GM21529 (cell line): ENCODE measurements at regions not wholly inside any gene's neighbourhood (a gene's known extent, or its start where the extent isn't known, plus 50 kb on each side); places are given as distances from the start of the nearest gene placed in this dataset.

Source experiments
- ATAC-seq: cut with Tn5 transposase; IDR thresholded peaks from one replicate; pipeline ENCODE4 v1.9.1; 2021; ENCODE audit not compliant: unreplicated experiment

DNA sequence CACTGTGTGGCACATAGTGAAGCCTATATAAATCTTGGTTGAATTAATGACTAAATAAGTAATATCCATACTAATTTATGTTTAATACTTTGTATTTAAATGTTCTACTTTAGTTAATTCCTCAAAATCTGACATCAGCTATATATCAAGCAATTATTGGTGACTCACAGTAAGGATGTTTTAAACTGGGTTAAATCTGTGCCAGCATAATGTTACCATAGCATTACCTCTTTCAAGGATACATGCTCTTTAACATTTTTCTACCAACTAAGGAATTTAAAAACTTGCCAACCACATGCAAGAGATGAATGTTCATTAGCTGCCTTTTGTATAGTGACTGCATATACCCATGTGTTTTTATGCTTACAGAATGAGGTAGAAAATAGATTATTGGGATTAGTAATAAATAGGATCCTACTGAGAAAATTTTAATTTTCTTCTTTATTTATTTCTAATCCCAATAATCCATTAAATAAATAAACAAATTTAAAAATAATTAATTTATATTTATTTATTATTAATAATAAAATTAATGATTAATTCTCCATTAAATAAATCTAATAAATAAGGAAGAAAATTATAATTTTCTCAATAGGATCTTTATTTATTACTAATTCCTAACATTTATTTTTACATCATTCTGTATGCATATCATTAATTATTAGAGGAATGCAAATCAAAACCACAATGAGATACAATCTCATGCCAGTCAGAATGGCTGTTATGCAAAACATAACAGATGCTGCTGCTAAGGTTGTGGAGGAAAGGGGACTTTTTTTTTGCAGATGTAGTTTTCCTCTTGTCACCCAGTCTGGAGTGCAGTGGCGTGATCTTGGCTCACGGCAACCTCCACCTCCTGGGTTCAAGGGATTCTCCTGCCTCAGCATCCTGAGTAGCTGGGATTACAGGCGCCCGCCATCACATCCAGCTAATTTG is 410.7 kb upstream of the DSEL start:
- no peak for ATAC-seq

DNA sequence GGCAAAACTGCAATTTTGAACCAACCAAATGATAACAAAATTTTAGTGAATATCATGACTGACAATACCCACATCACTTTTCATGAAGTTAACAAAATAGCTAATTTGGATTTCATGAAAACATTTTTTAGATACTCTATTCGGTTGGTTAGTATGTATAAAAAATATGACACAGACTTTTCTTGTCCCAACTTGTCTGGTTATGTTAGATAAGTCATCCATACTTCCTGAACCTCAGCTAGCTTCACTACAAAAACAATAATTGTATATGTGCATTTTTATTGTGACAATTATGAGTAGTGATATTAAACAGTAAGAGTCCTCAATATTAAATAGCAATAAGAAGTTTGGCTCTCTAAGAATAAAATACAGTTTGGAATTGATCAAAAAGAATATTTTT is 408.1 kb upstream of the DSEL start:
- ATAC-seq = no peak

DNA sequence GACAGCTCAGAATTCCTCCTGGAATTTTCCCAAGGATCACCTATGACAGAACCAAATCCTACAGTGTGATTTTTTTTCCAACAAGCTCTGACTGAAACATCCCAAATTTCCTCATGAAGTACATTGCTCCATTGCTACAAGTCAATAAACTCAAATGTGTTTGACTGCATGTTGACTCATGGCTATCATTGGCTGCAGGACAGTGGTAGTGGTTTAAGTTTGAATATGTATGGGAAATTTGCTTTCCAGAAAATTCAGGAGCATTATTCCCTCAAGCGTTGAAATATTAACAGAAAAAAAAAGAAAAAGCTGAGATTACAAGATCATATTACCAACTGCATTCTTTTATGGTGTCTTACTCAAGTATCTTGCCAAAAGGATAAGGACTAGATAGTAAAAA is 402.8 kb upstream of the DSEL start:
- no peak for ATAC-seq

DNA sequence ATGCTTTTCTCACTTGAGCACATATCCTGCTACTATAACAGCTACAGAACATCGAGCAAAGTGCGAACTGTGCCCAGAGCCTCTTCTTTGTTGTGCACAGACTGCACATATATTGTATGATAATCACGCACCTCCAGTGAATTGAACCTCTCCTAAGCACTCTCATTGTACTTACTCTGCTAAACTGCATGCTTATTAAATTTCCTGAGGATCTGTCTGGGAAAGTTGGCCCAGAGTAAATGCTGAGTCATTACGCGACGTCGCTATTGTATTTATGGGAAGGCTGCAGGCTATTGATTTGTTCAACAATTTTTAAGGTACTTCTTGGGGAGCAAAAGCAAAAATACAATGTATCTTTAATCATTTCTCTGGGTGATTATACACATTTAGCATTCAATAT is 399.6 kb upstream of the DSEL start:
- ATAC-seq = no peak

DNA sequence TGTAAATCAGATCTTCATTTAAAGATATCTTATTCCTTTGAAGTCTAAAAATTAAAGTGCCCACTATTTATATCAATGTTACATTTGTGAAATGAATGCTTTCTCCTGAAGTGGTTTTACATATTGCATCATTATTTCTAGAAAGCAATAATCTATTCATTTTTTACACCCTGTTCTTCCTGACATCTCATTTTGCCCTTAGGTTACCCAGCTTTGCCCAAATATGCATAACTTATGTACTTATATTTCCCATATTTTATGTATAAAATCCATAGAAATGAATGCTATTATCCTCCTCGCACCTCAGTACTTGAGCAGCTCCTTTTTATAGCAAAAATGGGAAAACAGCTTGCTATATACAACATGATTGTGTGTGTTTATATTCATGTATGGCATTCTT is 396.5 kb upstream of the DSEL start:
- no peak for ATAC-seq

DNA sequence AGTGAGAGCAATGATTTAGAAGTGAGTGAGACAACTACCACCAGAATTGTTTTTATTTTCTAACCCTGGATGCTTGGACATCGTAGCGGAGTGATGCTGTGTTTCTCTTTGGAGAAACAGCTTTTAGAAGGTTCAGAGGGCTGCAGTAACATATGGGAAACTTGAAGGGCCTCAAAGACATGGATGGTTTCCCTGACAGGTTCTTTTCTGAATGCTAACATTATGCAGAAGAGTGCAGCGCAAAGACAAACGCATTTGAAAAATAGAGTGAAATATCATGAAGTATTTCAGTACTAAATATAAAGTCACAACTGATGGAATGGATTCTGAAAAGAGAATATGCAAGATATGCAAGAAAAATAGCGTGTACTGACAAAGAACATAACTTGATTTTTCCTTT is 385.1 kb upstream of the DSEL start:
- ATAC-seq = no peak

DNA sequence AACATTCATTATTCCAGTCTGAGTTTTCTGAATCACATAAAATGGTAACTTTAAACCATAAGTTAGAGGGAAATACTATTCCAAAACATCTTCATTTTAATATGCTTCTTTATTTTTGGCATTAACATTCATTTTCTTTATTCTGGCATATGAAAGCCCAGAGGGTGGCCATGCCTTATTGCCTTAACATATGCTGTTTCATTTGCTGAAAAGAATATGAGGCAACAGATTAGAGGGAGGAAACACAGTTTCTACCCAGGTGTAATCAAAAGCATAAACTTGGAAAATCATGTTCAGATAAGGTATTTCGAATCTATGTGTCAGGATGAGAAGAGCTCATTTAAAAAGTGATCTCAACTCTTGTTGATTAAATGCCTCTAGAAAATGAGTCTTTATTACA is 379.9 kb upstream of the DSEL start:
- ATAC-seq = no peak

DNA sequence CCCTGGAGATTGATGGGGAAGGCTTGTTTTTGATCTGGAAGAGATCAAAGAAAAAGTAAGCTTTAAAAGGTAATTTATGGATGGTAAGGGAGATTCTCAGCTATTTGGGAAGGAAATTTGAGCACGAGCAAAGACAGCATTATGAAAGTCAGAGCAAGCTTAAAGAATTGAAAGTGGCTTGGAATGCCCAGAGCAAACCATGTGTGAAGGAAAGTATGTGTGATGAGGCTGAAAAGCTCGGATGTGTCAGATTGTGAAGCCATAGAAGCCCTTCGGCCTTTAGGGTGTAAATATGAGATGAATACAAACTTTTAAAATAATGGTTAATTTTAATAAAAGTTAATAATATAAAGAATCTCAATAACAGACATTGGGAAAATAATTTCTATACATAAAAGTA is 377.4 kb upstream of the DSEL start:
- ATAC-seq = no peak

DNA sequence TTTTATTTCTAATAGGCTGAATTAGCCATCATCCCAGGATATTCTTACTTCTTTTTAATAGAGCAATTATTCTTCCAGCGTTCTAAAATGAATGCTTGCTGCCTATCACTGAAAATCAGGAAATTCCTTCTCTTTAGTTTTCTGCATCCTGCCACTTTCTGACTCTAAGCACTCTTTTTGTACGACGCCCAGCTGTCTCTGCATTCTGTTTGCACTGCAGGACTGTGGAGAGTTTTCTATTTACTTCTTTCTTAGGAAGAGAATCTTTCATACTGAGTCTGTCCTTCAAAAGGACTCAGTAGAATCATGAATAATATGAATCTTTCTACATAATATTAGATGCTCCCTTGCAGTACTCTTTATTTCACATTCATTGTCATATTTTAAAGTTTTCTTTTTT is 360.4 kb upstream of the DSEL start:
- ATAC-seq = no peak

DNA sequence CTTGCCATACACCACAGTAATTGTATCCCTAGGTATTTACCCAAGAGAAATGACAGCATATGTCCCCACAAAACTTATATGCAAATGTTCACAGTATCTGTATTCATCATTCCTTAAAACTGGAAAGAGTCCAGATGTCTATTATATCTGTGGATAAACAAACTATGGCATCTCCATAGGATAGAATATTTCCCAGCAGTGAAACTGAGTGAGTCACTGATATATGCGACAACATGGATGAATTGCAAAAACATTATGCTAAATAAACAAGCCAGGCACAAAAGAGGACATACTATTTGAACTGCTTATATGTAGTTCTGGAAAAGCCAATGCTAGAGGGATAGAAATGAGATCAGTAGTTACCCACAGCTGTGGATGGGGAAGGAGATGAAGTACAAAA is 359.4 kb upstream of the DSEL start:
- ATAC-seq = no peak

DNA sequence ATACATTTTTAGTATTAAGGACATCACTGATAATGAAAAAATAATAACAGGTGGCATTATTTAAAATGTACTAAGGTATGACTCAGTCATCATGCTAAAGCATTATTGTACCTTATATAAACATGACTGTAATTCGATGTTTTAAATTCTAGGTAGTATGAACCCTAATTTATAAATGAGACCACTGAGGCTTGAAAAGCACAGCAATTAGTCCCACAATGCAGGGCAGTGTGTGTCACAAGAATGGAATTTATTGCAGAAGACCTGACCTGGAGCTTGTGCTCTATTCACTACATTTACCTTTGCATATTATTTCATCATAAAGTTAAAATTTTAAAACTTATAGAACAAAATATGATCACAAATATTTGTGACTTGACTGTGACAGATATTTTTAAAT is 358.5 kb upstream of the DSEL start:
- no peak for ATAC-seq

DNA sequence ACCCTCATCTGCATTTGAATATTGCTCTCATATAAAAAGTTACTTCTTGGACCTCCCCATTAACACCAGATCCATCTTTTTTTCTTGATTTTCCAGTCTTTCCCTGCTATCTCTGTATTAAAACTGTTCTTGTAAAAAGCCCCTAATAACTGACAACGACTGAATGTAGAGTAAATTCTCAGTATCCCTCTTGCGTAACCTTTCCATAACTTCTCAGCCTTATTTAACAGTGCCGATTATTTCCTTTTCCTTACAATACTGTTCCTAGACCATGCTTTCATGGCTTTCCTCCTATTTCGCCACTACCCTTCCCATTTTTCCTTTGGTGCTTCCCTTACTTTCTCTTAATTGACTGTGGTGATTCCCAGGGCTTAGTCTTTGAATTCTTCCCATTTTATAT is 348.9 kb upstream of the DSEL start:
- no peak for ATAC-seq

DNA sequence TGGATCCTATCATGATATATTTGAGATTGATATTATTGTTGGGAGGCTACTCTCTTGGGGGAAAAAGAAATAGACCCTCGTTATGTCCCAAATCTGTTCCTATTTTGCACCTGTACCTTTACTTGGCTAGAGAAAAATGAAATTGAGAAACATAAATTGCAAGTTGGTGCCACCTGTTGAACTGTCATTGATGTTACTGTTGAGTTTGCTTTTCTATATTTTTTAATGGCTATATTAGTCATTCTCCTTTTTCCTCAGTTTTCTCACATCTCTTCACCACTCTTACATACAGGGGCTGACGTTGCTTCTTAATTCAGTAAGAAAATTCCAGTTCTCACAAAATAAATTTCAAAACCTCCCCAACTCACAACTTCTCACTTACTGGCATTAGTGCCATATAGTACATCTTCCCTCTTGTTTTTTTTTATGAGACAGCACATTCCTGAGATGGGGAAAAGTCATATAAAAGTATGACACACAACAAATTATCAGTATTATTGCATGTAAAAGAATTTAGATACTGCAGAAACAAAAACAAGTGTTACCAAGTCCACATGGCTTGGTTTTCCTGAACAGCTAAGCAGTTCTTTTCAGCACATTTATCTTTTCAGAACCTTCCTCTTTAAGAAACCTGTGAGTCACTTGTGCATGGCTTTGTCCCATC is 348.3 kb upstream of the DSEL start:
- ATAC-seq = no peak

DNA sequence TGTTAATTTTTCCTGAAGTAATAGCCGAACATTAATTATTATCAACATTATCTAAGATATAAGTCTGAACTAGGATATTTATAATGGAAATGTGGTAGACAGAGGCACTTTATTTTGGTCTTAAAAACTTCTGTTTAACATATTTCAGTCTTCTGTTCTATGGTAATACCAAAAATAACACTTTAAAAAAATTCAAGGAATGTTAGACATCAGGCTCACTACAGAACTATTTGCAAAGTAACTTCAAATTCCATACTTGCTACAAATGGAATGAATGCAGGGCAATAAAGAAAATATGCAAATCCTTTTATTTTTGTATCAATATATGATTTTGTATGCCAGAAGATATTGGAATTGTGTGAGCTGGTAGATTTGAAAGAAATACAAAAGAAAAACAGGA is 345.5 kb upstream of the DSEL start:
- no peak for ATAC-seq

DNA sequence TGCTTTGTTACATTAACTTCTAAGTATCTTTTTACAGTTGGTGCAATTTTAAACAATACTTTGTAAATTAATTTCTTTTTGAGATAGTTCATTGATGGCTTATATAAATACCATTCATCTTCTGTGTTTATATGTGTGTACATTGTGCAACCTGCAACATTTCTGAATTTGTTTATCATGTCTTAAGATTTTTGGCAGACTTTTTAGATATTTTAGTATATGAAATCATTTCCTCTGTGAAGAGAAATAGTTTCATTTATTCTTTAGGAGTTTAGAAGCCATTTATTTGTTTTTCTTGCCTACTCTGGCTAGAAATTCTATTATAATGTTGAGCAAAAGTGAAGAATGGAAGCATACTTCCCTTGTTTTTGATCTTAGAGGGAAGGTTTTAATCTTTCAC is 337.8 kb upstream of the DSEL start:
- no peak for ATAC-seq

DNA sequence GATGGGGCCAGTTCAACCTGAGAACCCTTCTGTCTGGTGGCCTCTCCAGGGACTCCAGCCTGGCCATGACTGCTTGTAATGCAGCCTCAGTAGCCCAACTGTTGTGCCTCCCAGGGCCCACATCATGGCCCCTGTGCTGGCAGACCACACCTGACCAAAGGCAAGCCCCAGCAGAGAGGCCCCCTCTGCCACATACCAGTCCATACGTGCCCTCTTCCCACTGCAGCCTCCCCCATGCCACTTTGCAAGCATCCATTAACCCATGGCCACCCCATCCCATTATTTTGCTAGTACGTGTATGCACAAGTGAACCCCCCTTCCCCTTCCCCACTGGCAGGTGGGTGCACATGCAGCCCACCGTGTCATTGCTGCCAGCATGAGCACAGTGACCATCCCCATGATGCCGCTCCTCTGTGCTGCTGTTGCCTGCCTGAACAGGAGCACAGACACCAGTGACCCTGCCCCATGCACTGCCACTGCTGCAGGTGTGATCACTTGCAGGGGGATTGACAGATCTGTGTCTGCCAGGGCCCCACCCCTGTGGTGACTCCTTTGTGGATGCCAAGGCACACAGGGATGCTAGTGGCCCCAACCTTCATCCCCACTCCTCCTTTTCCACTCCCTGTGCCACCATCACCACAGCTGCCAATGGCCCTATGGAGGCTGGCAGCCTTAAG is 330.0 kb upstream of the DSEL start:
- ATAC-seq = no peak

DNA sequence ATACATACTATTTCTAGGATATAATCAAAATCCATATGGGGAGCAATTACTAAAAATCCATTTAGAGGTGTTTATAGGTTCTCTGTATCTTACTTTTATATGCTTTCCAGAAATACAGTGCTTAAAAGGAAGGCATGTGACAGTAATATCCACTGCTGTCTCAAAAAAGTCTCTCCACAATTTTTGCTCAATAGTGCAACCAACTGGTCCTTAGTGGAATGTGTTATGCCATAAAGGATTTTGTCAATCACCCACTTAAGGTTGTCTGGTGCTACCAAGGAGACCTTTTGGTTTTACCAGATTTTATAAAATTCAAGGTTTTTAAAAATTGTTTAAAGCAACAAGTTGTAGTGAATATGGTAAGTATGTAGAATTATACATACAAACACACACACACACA is 328.5 kb upstream of the DSEL start:
- no peak for ATAC-seq

DNA sequence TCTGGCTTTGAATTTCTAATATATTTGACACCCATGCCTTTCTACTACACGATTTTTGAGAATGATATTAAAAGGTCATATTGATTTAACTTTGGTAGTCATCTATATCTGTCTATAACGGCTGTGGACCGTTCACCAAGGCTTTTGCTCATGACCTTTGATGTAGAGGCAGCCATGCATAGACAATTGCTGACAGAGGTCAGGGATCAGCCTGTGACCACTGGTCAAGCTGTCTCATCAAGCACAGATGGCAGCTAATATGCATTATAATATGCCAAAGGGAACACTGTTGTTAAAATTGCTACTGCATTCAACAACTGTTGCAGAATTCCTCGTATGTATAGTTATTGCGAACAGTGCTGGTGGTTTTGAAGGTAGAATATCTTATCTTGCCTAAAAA is 323.9 kb upstream of the DSEL start:
- ATAC-seq = no peak

DNA sequence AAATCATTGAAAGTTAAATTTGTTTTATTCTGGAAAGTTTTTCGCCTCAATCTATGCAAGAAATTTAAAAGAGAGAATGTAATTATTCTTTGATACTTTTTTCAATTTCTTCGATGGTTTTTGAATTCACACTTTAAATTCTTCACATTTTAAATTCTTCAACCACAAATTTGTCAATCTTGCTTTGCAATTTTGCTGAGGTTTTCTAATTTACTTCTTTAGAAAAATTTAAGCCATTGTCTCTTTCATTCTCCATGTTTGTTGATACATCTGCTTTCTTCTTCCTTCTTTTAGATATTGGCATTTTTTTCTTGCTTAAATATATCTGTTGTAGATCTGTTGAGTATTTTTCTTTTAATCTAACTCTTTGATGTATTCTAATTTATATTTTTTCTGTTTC is 301.9 kb upstream of the DSEL start:
- no peak for ATAC-seq

DNA sequence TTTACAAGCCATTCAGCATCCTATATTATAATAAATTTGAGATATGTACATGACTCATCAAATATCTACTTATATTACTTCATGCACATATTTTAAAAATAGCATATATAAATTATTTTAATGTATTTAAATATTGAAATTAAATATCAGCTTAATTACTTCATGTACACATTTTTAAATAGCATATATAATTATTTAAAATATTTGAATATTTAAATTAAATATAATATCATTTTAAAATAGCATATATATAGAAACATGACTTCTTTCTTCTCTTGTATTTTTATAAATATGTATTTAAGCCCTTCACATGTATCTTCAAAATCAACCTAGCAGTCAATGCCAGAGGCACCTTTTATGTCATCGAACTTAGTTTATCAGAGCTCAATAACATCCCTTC is 298.8 kb upstream of the DSEL start:
- no peak for ATAC-seq

DNA sequence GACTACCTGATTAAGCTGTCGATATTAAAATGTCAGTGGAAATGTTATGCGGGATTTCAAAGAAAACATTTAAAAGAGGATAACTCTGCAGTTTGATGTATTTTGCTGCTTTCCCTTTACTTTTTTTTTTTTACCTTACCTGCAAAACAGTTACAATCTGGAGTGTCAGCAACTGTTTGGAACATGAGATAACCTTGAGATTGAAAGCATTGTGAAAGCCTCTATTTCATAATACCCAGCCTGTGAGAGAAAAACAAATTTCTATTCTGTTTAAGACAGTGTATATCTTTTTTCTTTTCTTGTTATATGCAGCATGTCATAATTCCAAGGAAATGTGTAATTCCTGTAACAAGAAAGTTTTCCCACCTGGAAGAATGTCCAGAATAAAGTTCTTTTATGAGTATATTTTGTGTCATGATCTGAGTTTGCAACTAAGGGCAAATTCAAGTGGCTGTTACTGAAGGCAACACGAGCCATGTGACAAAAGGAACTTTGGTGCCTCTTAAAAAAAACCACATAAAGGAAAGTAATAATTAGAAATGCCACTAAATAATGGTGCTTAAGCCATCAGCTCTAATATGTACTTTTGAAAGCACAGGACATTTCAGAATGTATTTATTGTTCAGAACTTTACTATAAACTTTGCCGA is 297.0 kb upstream of the DSEL start:
- no peak for ATAC-seq

DNA sequence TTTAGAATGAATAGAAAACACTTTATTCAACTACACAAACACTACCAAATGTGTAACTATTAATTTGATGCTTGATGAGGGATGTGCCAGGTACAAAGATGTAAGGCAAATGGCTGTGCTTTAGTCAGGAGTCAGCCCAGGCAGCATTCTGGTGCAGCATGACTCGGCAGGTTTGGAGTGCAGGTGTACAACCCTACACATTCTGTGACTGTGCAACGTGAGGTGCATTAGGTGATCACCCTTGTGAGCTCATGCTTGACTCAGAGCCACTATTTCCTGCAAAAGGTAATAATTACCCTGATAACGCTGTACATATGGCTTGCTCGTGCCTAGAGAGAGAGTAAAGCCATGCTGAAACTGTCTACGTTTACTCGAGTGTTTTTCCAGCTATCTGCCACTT is 288.7 kb upstream of the DSEL start:
- no peak for ATAC-seq
